HEK293 (cell line): ENCODE measurements at regions not wholly inside any gene's neighbourhood (a gene's known extent, or its start where the extent isn't known, plus 50 kb on each side); places are given as distances from the start of the nearest gene placed in this dataset.

Source experiments
- CTCF ChIA-PET: fragments of 350-600 bp; formaldehyde crosslinking; extraction: SDS; loops from one replicate; lab custom pipeline; 2021; ENCODE audit warnings: antibody characterized with exemption; lab: Yijun Ruan, JAX
- POLR2A ChIA-PET: fragments of 300-600 bp; formaldehyde crosslinking; extraction: SDS; loops from one replicate; lab custom pipeline; 2020; ENCODE audit warnings: antibody characterized with exemption, inconsistent platforms; lab: Yijun Ruan, JAX
- H3K27ac ChIP-seq: fragments of 200-500 bp; sonication (Bioruptor generic); 2 replicates; pipeline ENCODE4 v1.5.1; 2014; ENCODE audit warnings: low read depth, low read length, control low read depth, inconsistent platforms; ENCODE audit errors: extremely low read depth
- H3K36me3 ChIP-seq, 2 experiments: fragments of 200-500 bp in 1 of 2; sonication (Bioruptor generic) in 1 of 2; 1 replicate in 1 of 2; 2 replicates in 1 of 2; pipeline ENCODE4 v1.5.1; 2014 to 2017; ENCODE audit warnings: inconsistent platforms in 2 of 2, low read length in 2 of 2; ENCODE audit not compliant: control insufficient read depth in 2 of 2, insufficient read depth in 1 of 2
- H3K4me1 ChIP-seq: fragments of 200-500 bp; sonication (Bioruptor generic); 2 replicates; pipeline ENCODE4 v1.5.1; 2014; ENCODE audit warnings: mild to moderate bottlenecking, low read length, inconsistent platforms; ENCODE audit not compliant: control insufficient read depth, insufficient read depth
- H3K4me3 ChIP-seq: 2 replicates; pipeline ENCODE4 v1.5.1; 2011; ENCODE audit warnings: low read depth, mild to moderate bottlenecking, control low read depth, low read length, moderate library complexity
- H3K9me3 ChIP-seq: fragments of 200-500 bp; sonication (Bioruptor generic); 2 replicates; pipeline ENCODE4 v1.5.1; 2014; ENCODE audit warnings: low read depth, low read length, inconsistent platforms; ENCODE audit not compliant: control insufficient read depth, insufficient read depth
- GFI1B ChIP-seq: fragments of 450-650 bp; formaldehyde crosslinking; IDR thresholded peaks from 2 replicates; pipeline ENCODE4 v1.5.1; 2016; ENCODE audit warnings: missing biosample characterization, missing genetic modification characterization
- GLI2 ChIP-seq: fragments of 450-650 bp; formaldehyde crosslinking; IDR thresholded peaks from 2 replicates; pipeline ENCODE4; 2017; ENCODE audit warnings: missing biosample characterization, missing genetic modification characterization, low read depth, borderline replicate concordance
- HOXC10 ChIP-seq: sonication (generic); formaldehyde crosslinking; IDR thresholded peaks from 2 replicates; pipeline ENCODE4 v1.8.1; 2023; ENCODE audit warnings: mild to moderate bottlenecking, missing genetic modification reagents
- RBAK ChIP-seq: fragments of 450-650 bp; formaldehyde crosslinking; IDR thresholded peaks from 2 replicates; pipeline ENCODE4 v1.5.1; 2016; ENCODE audit warnings: missing biosample characterization, missing genetic modification characterization
- REPIN1 ChIP-seq: fragments of 450-650 bp; formaldehyde crosslinking; IDR thresholded peaks from 2 replicates; pipeline ENCODE4 v1.5.1; 2017; ENCODE audit warnings: missing biosample characterization, missing genetic modification characterization, low read depth
- SALL2 ChIP-seq: fragments of 450-650 bp; formaldehyde crosslinking; IDR thresholded peaks from 2 replicates; pipeline ENCODE4 v1.5.0; 2017; ENCODE audit warnings: missing biosample characterization, mild to moderate bottlenecking, missing genetic modification characterization, borderline replicate concordance
- SETDB1 ChIP-seq: IDR thresholded peaks from one replicate; pipeline ENCODE4 v1.6.1; 2017; ENCODE audit warnings: mild to moderate bottlenecking, low read length, moderate library complexity, mixed read lengths; ENCODE audit not compliant: insufficient read length
- ZBTB26 ChIP-seq: fragments of 450-650 bp; formaldehyde crosslinking; optimal IDR thresholded peaks from 2 replicates; pipeline ENCODE3; 2016; ENCODE audit warnings: missing biosample characterization, mild to moderate bottlenecking, missing genetic modification characterization
- ZBTB6 ChIP-seq: fragments of 450-650 bp; formaldehyde crosslinking; IDR thresholded peaks from 2 replicates; pipeline ENCODE4 v1.5.1; 2017; ENCODE audit warnings: missing biosample characterization, missing genetic modification characterization
- ZBTB7A ChIP-seq: fragments of 450-650 bp; formaldehyde crosslinking; IDR thresholded peaks from 2 replicates; pipeline ENCODE4 v1.5.1; 2016; ENCODE audit warnings: low read depth, missing biosample characterization, missing genetic modification characterization
- ZEB2 ChIP-seq: fragments of 450-650 bp; formaldehyde crosslinking; IDR thresholded peaks from 2 replicates; pipeline ENCODE4 v1.5.1; 2016; ENCODE audit warnings: missing biosample characterization, missing genetic modification characterization
- ZFHX2 ChIP-seq: fragments of 450-650 bp; formaldehyde crosslinking; conservative IDR thresholded peaks from 2 replicates; pipeline ENCODE4 v1.5.1; 2016; ENCODE audit warnings: missing biosample characterization, missing genetic modification characterization
- ZFP69B ChIP-seq: fragments of 450-650 bp; formaldehyde crosslinking; IDR thresholded peaks from 2 replicates; pipeline ENCODE4 v1.5.1; 2016; ENCODE audit warnings: missing biosample characterization, missing genetic modification characterization
- ZNF155 ChIP-seq: fragments of 450-650 bp; formaldehyde crosslinking; IDR thresholded peaks from 2 replicates; pipeline ENCODE4 v1.5.1; 2016; ENCODE audit warnings: missing biosample characterization, missing genetic modification characterization
- ZNF184 ChIP-seq: fragments of 450-650 bp; IDR thresholded peaks from 2 replicates; pipeline ENCODE4 v1.5.1; 2018; ENCODE audit warnings: missing biosample characterization, mild to moderate bottlenecking, missing genetic modification characterization
- ZNF2 ChIP-seq: fragments of 450-650 bp; formaldehyde crosslinking; IDR thresholded peaks from 2 replicates; pipeline ENCODE4 v1.5.1; 2016; ENCODE audit warnings: missing biosample characterization, missing genetic modification characterization
- ZNF239 ChIP-seq: fragments of 450-650 bp; formaldehyde crosslinking; IDR thresholded peaks from 2 replicates; pipeline ENCODE4 v1.5.1; 2016; ENCODE audit warnings: missing biosample characterization, missing genetic modification characterization
- ZNF266 ChIP-seq: fragments of 450-650 bp; formaldehyde crosslinking; IDR thresholded peaks from 2 replicates; pipeline ENCODE4 v1.5.1; 2016; ENCODE audit warnings: missing biosample characterization, missing genetic modification characterization, low read depth
- ZNF391 ChIP-seq: fragments of 450-650 bp; formaldehyde crosslinking; IDR thresholded peaks from 2 replicates; pipeline ENCODE4 v1.5.1; 2016; ENCODE audit warnings: low read depth, missing biosample characterization, missing genetic modification characterization, borderline replicate concordance
- ZNF433 ChIP-seq: fragments of 450-650 bp; formaldehyde crosslinking; IDR thresholded peaks from 2 replicates; pipeline ENCODE4 v1.5.1; 2016; ENCODE audit warnings: missing biosample characterization, missing genetic modification characterization, low read depth
- ZNF473 ChIP-seq: fragments of 450-650 bp; formaldehyde crosslinking; IDR thresholded peaks from 2 replicates; pipeline ENCODE4 v1.5.1; 2017; ENCODE audit warnings: missing biosample characterization, missing genetic modification characterization
- ZNF513 ChIP-seq: fragments of 450-650 bp; IDR thresholded peaks from 2 replicates; pipeline ENCODE4 v1.5.1; 2018; ENCODE audit warnings: missing biosample characterization, missing genetic modification characterization
- ZNF600 ChIP-seq: fragments of 450-650 bp; formaldehyde crosslinking; IDR thresholded peaks from 2 replicates; pipeline ENCODE4 v1.5.1; 2016; ENCODE audit warnings: missing biosample characterization, missing genetic modification characterization
- ZNF624 ChIP-seq: fragments of 450-650 bp; formaldehyde crosslinking; IDR thresholded peaks from 2 replicates; pipeline ENCODE4 v1.5.1; 2017; ENCODE audit warnings: missing biosample characterization, missing genetic modification characterization
- ZNF664 ChIP-seq: fragments of 450-650 bp; formaldehyde crosslinking; IDR thresholded peaks from 2 replicates; pipeline ENCODE4 v1.5.1; 2016; ENCODE audit warnings: missing biosample characterization, missing genetic modification characterization
- ZNF776 ChIP-seq: fragments of 450-650 bp; formaldehyde crosslinking; IDR thresholded peaks from 2 replicates; pipeline ENCODE4 v1.5.0; 2017; ENCODE audit warnings: missing biosample characterization, missing genetic modification characterization, borderline replicate concordance
- ZNF843 ChIP-seq: fragments of 450-650 bp; formaldehyde crosslinking; IDR thresholded peaks from 2 replicates; pipeline ENCODE4 v1.5.1; 2016; ENCODE audit warnings: missing biosample characterization, missing genetic modification characterization
- ZSCAN16 ChIP-seq: fragments of 450-650 bp; formaldehyde crosslinking; IDR thresholded peaks from 2 replicates; pipeline ENCODE4 v1.5.1; 2016; ENCODE audit warnings: missing biosample characterization, missing genetic modification characterization
- TF ChIP-seq, protein P1 (sequence below): fragments of 450-650 bp; formaldehyde crosslinking; IDR thresholded peaks from 2 replicates; pipeline ENCODE4 v1.5.1; 2016; ENCODE audit warnings: missing biosample characterization, missing genetic modification characterization

- Histone ChIP-seq H3K4me3 (no peak overlapping the region), H3K27ac (no peak overlapping the region), H3K4me1 (no peaks in the 10 kb centered on the region)
- ChIA-PET POLR2A (no interaction called here), CTCF (no interaction called here)
- TF ChIP-seq ZBTB6 (tag by site-specific recombination) (no peak), HOXC10 (CRISPR knock-in tag) (no peak), ZNF473 (tag by site-specific recombination) (no peak), ZNF433 (tag by site-specific recombination) (no peak), ZFHX2 (tag by site-specific recombination) (no peak), ZSCAN16 (no peak), ZNF843 (no peak), SALL2 (tag by site-specific recombination) (no peak), ZNF266 (tag by site-specific recombination) (no peak), REPIN1 (tag by site-specific recombination) (no peak), ZNF776 (tag by site-specific recombination) (no peak), RBAK (tag by site-specific recombination) (no peak), ZNF624 (tag by site-specific recombination) (no peak), GFI1B (tag by site-specific recombination) (no peak), ZFP69B (tag by site-specific recombination) (no peak), ZNF239 (tag by site-specific recombination) (no peak), ZEB2 (no peak), ZNF664 (tag by site-specific recombination) (no peak), ZNF600 (tag by site-specific recombination) (no peak)
- TF ChIP-seq, protein P1, sequence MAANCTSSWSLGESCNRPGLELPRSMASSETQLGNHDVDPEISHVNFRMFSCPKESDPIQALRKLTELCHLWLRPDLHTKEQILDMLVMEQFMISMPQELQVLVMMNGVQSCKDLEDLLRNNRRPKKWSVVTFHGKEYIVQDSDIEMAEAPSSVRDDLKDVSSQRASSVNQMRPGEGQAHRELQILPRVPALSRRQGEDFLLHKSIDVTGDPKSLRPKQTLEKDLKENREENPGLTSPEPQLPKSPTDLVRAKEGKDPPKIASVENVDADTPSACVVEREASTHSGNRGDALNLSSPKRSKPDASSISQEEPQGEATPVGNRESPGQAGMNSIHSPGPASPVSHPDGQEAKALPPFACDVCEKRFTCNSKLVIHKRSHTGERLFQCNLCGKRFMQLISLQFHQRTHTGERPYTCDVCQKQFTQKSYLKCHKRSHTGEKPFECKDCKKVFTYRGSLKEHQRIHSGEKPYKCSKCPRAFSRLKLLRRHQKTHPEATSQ (tag by site-specific recombination): no peak
- TF ChIP-seq, all 188 proteins: peak for 0
- H3K36me3 ChIP-seq: no peaks in the 10 kb centered on the region
- H3K9me3 ChIP-seq: no peaks in the 10 kb centered on the region
Measured at GRCh38 chr3:67710396-67710795, 56.0 kb upstream of the SUCLG2 start.

DNA sequence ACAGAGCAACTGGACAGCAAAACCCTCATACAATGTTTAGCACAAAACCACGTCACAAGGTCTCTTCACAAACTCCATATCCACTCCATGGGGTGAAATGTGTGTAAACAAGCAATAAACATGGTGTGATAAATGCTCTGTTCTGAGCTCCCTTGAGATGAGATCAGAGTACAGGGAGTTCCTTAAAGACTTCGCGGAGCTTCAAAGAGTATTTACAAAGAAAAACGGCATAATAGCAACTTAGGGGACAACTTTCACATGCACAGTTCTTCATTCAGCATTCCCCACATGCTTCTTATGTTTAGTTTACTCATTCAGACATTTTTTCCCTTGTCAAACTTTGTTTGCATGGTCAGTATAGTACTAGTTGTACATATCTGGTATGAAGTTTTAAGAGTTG lies 52.5 kb upstream of the SUCLG2 start:
- H3K27ac ChIP-seq: no peak overlapping the region
- no peaks in the 10 kb centered on the region for H3K9me3 ChIP-seq
- ChIA-PET POLR2A (no interaction called here), CTCF (no interaction called here)
- no peak overlapping the region for H3K4me3 ChIP-seq
- H3K36me3 ChIP-seq: no peaks in the 10 kb centered on the region
- TF ChIP-seq ZBTB26 (tag by site-specific recombination) (no peak), ZNF513 (tag by site-specific recombination) (no peak), ZNF184 (tag by site-specific recombination) (no peak), ZNF155 (tag by site-specific recombination) (no peak), GLI2 (tag by site-specific recombination) (no peak), ZNF2 (tag by site-specific recombination) (no peak), SETDB1 (no peak), ZBTB7A (no peak), ZNF391 (tag by site-specific recombination) (no peak)
- H3K4me1 ChIP-seq: no peaks in the 10 kb centered on the region
